Prostate gland (tissue), 2 donors: ENCODE measurements at regions not wholly inside any gene's neighbourhood (a gene's known extent, or its start where the extent isn't known, plus 50 kb on each side); places are given as distances from the start of the nearest gene placed in this dataset.

ENCODE experiments used
- POLR2A ChIP-seq: fragments of 450-650 bp; IDR thresholded peaks from one replicate; pipeline ENCODE4 v1.6.1; 2016; ENCODE audit warnings: antibody characterized with exemption, mild to moderate bottlenecking
- POLR2AphosphoS5 ChIP-seq: sonication (generic); formaldehyde crosslinking; IDR thresholded peaks from one replicate; pipeline ENCODE4 v1.6.1; 2017; ENCODE audit warnings: antibody characterized with exemption
- TF ChIP-seq, protein P1 (sequence below), 4 experiments: fragments of 200-600 bp in 2 of 4; fragments of 450-650 bp in 2 of 4; sonication (generic) in 2 of 4; IDR thresholded peaks; 1 replicate in 3 of 4; 2 replicates in 1 of 4; pipeline ENCODE4 v1.5.1; 2016 to 2019; ENCODE audit warnings: antibody characterized with exemption in 4 of 4, mild to moderate bottlenecking in 2 of 4, moderate library complexity in 2 of 4

DNA sequence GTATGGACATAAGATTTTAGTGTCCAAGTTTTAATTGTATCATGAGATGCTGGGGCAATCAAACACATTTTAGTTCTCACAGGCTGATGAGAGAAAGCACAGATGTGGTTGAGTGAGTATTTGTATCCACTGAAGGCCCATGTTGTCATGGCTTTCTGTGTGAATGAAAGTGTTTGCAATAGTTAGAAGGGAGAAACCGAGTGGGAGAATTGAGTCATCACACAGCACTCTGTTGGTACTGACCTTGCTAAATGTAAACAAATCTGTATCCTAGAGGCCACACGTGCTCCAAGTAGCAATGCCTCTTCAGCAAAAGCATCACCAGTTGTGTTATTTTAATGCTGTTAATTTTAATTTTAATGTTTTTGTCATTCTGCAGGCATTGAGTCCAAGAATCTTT is 121.2 kb downstream of the EMX2 start:
- TF ChIP-seq POLR2A (no peak), POLR2AphosphoS5 (no peak)
- TF ChIP-seq, protein P1, sequence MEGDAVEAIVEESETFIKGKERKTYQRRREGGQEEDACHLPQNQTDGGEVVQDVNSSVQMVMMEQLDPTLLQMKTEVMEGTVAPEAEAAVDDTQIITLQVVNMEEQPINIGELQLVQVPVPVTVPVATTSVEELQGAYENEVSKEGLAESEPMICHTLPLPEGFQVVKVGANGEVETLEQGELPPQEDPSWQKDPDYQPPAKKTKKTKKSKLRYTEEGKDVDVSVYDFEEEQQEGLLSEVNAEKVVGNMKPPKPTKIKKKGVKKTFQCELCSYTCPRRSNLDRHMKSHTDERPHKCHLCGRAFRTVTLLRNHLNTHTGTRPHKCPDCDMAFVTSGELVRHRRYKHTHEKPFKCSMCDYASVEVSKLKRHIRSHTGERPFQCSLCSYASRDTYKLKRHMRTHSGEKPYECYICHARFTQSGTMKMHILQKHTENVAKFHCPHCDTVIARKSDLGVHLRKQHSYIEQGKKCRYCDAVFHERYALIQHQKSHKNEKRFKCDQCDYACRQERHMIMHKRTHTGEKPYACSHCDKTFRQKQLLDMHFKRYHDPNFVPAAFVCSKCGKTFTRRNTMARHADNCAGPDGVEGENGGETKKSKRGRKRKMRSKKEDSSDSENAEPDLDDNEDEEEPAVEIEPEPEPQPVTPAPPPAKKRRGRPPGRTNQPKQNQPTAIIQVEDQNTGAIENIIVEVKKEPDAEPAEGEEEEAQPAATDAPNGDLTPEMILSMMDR (IDR thresholded peaks at IDR 0.05) = no peak
